SK-N-MC (cell line): ENCODE measurements at regions not wholly inside any gene's neighbourhood (a gene's known extent, or its start where the extent isn't known, plus 50 kb on each side); places are given as distances from the start of the nearest gene placed in this dataset.

Experiments
- EZH2 ChIP-seq: fragments of 200-600 bp; sonication (generic); IDR thresholded peaks from one replicate; pipeline ENCODE4 v1.6.1; 2017; ENCODE audit warnings: antibody characterized with exemption
- POLR2AphosphoS5 ChIP-seq: IDR thresholded peaks from 2 replicates; pipeline ENCODE4 v1.6.1; 2012; ENCODE audit warnings: mild to moderate bottlenecking, low read depth, low read length, borderline replicate concordance

DNA sequence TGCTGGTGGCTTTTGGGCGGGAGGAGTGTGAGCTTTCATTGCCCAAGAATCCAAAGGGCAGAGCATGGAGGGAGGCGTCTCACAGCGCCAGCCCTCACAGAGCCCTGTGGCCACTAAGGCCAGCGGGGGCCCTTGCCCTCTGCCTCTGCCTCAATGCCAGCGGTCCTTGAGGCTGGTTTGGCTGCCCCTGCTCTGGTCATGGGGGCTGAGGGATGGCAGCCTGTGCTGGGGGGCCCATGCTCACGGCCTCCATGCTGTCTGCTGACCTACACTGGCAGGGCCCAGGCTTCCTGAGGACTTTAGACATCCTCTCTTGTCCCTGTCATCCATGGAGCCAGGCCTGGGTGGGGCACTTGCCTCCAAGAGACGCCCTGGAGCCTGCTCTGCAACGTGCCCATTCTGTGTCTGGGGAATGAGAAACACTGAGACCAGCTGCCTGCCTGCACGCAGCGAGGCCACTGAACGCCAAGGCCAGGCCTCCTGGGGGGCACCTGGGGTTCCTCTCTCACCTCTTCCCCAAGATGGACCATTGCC is 143.4 kb downstream of the KIF26A start:
- TF ChIP-seq POLR2AphosphoS5: no peak
- no peak for TF ChIP-seq EZH2
